Lower lobe of right lung (tissue), 2 donors: ENCODE measurements at regions not wholly inside any gene's neighbourhood (a gene's known extent, or its start where the extent isn't known, plus 50 kb on each side); places are given as distances from the start of the nearest gene placed in this dataset.

Source experiments
- ATAC-seq, 2 donors: fragments of 200-7000 bp; cut with Tn5 transposase; one replicate each; pipeline ENCODE4 v1.9.1; 2020 to 2022; ENCODE audit warnings: mild to moderate bottlenecking in 2 of 2, moderate library complexity in 2 of 2
- DNase-seq: peaks from one replicate; pipeline ENCODE4 v3.0.0-alpha.2; 2020
- H3K27ac ChIP-seq: fragments of 200-600 bp; one replicate; pipeline ENCODE4 v1.8.0; 2022
- H3K27me3 ChIP-seq: fragments of 200-600 bp; one replicate; pipeline ENCODE4 v1.8.0; 2022; ENCODE audit warnings: low read depth
- H3K36me3 ChIP-seq: fragments of 200-600 bp; one replicate; pipeline ENCODE4 v1.8.0; 2022; ENCODE audit warnings: mild to moderate bottlenecking
- H3K4me1 ChIP-seq: fragments of 200-600 bp; one replicate; pipeline ENCODE4 v1.8.0; 2022
- H3K4me3 ChIP-seq: fragments of 200-600 bp; one replicate; pipeline ENCODE4 v1.8.0; 2022; ENCODE audit warnings: mild to moderate bottlenecking
- H3K9me3 ChIP-seq: fragments of 200-600 bp; one replicate; pipeline ENCODE4 v1.8.0; 2022
- intact Hi-C: fragments of 100-400 bp; cut with DNase I; formaldehyde crosslinking; loops from one replicate; pipeline ENCODE4 v1.11.0; 2022
- TF ChIP-seq, protein P1 (sequence below): fragments of 200-600 bp; IDR thresholded peaks from one replicate; pipeline ENCODE4 v1.8.0; 2022; ENCODE audit warnings: antibody characterized with exemption, mild to moderate bottlenecking
- donor health status: DM: no; HTN: yes; CAD: no; lungs with severe emphysema.

DNA sequence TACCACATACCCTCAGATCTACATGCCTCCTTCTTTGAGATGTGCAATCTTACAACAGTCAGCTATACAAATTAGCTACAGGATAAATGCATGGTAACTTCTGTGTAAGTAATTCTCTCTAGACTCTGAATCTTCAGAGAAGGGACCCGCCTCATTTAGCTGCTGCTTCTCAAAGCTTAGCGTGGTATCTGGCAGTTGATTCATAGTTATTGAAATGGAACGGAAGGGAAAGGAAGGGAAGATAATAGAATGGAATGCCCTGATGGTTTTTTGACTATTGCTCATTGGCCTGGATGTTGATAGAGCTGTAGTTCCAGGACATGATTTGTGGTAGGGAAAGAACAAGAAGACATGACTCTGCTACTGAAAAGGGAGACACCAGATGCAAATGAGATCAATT lies 498.1 kb upstream of the CRIM1 start:
- ATAC-seq: no peak

DNA sequence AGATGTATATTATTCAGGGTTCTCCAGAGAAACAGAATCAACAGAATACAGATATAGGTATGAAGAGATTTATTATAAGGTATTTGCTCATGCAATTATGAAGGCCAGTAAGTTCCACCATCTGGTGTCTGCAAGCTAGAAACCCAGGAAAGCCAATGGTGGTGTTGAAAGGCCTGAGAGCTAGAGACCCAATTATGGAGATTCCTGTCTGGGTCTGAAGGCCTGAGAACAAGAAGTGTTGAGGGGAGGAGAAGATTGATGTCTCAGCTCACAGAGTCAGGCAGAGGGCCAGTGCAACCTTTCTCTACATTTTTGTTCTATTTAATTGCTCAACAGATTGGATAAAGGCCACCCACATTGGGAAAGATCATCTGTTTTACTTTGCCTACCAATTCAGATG lies 524.2 kb upstream of the CRIM1 start:
- no peaks in the 10 kb centered on the region for H3K9me3 ChIP-seq
- H3K36me3 ChIP-seq: no peaks in the 10 kb centered on the region
- no peak overlapping the region for H3K27ac ChIP-seq
- H3K27me3 ChIP-seq: no peaks in the 10 kb centered on the region
- no peak for DNase-seq
- TF ChIP-seq, protein P1, sequence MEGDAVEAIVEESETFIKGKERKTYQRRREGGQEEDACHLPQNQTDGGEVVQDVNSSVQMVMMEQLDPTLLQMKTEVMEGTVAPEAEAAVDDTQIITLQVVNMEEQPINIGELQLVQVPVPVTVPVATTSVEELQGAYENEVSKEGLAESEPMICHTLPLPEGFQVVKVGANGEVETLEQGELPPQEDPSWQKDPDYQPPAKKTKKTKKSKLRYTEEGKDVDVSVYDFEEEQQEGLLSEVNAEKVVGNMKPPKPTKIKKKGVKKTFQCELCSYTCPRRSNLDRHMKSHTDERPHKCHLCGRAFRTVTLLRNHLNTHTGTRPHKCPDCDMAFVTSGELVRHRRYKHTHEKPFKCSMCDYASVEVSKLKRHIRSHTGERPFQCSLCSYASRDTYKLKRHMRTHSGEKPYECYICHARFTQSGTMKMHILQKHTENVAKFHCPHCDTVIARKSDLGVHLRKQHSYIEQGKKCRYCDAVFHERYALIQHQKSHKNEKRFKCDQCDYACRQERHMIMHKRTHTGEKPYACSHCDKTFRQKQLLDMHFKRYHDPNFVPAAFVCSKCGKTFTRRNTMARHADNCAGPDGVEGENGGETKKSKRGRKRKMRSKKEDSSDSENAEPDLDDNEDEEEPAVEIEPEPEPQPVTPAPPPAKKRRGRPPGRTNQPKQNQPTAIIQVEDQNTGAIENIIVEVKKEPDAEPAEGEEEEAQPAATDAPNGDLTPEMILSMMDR: no peak
- ATAC-seq: no peak
- H3K4me1 ChIP-seq: no peaks in the 10 kb centered on the region
- intact Hi-C loops: no loop called here
- no peak overlapping the region for H3K4me3 ChIP-seq

More for the DNA sequence above, 498.1 kb upstream of the CRIM1 start:
- TF ChIP-seq, protein P1: no peak
- no peak overlapping the region for H3K27ac ChIP-seq
- no peaks in the 10 kb centered on the region for H3K9me3 ChIP-seq
- H3K4me1 ChIP-seq: no peaks in the 10 kb centered on the region
- no peaks in the 10 kb centered on the region for H3K27me3 ChIP-seq
- H3K36me3 ChIP-seq: no peaks in the 10 kb centered on the region
- DNase-seq: no peak
- no peak overlapping the region for H3K4me3 ChIP-seq
- intact Hi-C loops: no loop called here

DNA sequence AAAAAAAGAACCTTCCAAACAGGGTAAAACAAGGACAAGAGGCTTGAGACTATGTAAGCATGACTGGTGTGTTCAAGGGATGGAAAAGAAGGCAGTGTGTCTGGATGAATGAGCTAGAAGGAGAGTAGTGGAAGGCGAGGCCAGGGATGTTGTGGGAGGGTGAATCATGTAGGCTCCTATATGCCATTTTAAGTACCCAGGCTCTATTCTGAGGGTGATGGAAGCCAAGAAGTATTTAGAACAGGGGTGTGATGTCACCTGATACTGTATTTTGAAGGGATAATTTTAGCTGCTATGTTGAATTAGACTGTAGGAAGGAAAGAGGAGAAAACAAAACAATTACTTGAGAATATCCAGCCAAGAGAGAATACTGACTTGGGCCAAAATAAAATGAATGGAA lies 524.7 kb upstream of the CRIM1 start:
- Histone ChIP-seq H3K27me3 (no peaks in the 10 kb centered on the region), H3K4me1 (no peaks in the 10 kb centered on the region), H3K27ac (no peak overlapping the region), H3K9me3 (no peaks in the 10 kb centered on the region), H3K4me3 (no peak overlapping the region), H3K36me3 (no peaks in the 10 kb centered on the region)
- TF ChIP-seq, protein P1: no peak
- ATAC-seq (no peak), DNase-seq (no peak)
- intact Hi-C loops: no loop called here

DNA sequence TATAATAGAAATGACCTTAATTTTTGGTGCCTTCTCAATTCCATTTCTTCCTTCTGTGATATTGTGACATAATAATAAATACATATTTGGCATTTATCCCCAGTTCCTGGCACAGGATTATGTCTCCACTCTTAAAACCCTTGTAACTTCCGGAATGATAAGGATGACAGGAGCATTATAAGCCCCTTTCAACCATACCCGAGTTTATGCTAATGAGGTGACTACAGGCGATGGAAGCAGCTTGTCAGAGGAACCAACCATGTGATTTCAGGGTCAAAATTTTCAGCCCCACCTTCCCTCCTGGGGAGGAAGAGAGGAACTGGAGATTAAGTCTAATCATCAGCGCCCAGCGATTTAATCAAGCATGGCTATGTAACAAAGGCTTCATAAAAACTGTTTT lies 528.5 kb upstream of the CRIM1 start:
- H3K27ac ChIP-seq: no peak overlapping the region
- TF ChIP-seq, protein P1: no peak
- ATAC-seq (no peak), DNase-seq (no peak)
- H3K27me3 ChIP-seq: no peaks in the 10 kb centered on the region
- intact Hi-C loops: no loop called here
- H3K4me3 ChIP-seq: no peak overlapping the region
- H3K9me3 ChIP-seq: no peaks in the 10 kb centered on the region
- no peaks in the 10 kb centered on the region for H3K36me3 ChIP-seq
- H3K4me1 ChIP-seq: no peaks in the 10 kb centered on the region

DNA sequence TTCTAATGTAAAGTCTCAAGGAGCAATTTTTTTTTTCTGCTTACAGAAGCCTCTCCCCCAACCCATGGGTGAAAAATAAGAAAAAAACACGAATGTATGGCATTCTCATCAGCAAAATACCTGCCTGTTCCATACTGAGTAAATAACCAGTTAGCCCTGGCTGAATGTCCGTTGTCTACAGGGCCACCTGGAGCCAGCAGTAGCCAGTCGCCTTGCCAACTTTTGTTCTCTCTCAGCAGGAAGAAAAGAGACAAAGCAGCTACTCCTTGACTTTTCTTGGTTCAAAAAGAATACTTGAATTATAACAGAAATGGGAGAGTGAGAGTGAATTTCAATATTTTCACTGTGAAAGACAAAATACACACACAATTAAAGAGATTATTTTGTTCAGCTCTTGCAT lies 532.9 kb upstream of the CRIM1 start:
- Histone ChIP-seq H3K9me3 (no peaks in the 10 kb centered on the region), H3K4me3 (no peak overlapping the region), H3K36me3 (no peaks in the 10 kb centered on the region), H3K4me1 (no peaks in the 10 kb centered on the region), H3K27me3 (no peaks in the 10 kb centered on the region), H3K27ac (no peak overlapping the region)
- intact Hi-C loops: no loop called here
- TF ChIP-seq, protein P1: no peak
- no peak for ATAC-seq
- no peak for DNase-seq

DNA sequence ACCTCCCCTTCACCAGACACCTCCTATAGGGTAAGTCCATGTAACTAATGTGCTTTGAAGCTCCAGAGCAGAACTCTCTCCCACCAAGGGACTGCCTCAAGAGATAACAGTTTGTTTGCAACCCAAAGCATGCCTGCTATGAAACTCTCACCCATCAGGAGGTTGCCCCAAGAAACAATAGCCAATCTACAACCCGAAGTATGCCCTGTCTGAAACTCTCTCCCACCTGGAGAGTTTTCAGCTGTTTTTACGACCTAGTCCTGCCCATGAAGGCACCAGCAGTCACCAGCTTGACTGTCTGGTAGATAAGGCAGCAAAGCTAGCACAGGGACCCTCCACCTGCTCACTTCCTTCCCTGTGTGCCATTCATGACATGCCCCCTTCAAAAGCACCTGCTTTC lies 533.9 kb upstream of the CRIM1 start:
- Histone ChIP-seq H3K27ac (no peak overlapping the region), H3K4me3 (no peak overlapping the region), H3K9me3 (no peaks in the 10 kb centered on the region), H3K36me3 (no peaks in the 10 kb centered on the region), H3K27me3 (no peaks in the 10 kb centered on the region), H3K4me1 (no peaks in the 10 kb centered on the region)
- DNase-seq (no peak), ATAC-seq (no peak)
- intact Hi-C loops: no loop called here
- TF ChIP-seq, protein P1: no peak
